A549 (cell line): ENCODE measurements at regions not wholly inside any gene's neighbourhood (a gene's known extent, or its start where the extent isn't known, plus 50 kb on each side); places are given as distances from the start of the nearest gene placed in this dataset.
A peak's percentile ranks its signal among the peaks of the same experiment; 100 is the strongest.

Source experiments
- ATAC-seq, 2 experiments: fragments of 200-7000 bp in 1 of 2; fragments of >200 bp in 1 of 2; cut with Nextera tagmentation in 1 of 2; cut with Tn5 transposase in 1 of 2; 3 replicates each; pipeline versions ENCODE4 v1.8.0 to v1.9.1; 2018 to 2020; ENCODE audit warnings: mild to moderate bottlenecking in 1 of 2, moderate library complexity in 1 of 2
- CTCF ChIA-PET: fragments of 300-600 bp; sonication (Branson Sonifier 250); formaldehyde crosslinking; extraction: SDS; loops from one replicate; lab custom pipeline; 2021; ENCODE audit warnings: antibody characterized with exemption, inconsistent platforms; lab: Yijun Ruan, JAX
- POLR2A ChIA-PET: fragments of 350-600 bp; formaldehyde crosslinking; extraction: SDS; loops from one replicate; lab custom pipeline; 2021; ENCODE audit warnings: antibody characterized with exemption, inconsistent platforms; lab: Yijun Ruan, JAX
- DNase-seq, 2 experiments: peaks; one replicate each; pipeline versions ENCODE4 v3.0.0 to v3.0.0-alpha.2; 2011 to 2016; ENCODE audit warnings: low read depth in 1 of 2, low spot score in 1 of 2
- FAIRE-seq: peaks from 2 replicates; lab custom pipeline; 2011; peaks lifted over from hg19 to GRCh38; lab: Jason Lieb, UNC
- H3K27ac ChIP-seq, 2 experiments: fragments of >200 bp; sonication (Bioruptor Twin); formaldehyde crosslinking; 3 replicates each; pipeline ENCODE4 v1.5.1; 2016 to 2017
- H3K4me1 ChIP-seq: fragments of >200 bp; sonication (Bioruptor Twin); formaldehyde crosslinking; 3 replicates; pipeline ENCODE4 v1.6.1; 2016
- H3K4me2 ChIP-seq: fragments of >200 bp; sonication (Bioruptor Twin); formaldehyde crosslinking; 3 replicates; pipeline ENCODE4 v1.6.1; 2016
- H3K4me3 ChIP-seq: fragments of >200 bp; sonication (Bioruptor Twin); formaldehyde crosslinking; 3 replicates; pipeline ENCODE4 v1.5.1; 2016
- H3K9me3 ChIP-seq: fragments of >200 bp; sonication (Bioruptor Twin); formaldehyde crosslinking; 3 replicates; pipeline ENCODE4 v1.6.1; 2016
- BCL3 ChIP-seq: fragments of >200 bp; sonication (Bioruptor Twin); formaldehyde crosslinking; IDR thresholded peaks from 3 replicates; pipeline ENCODE4 v1.6.1; 2016
- BHLHE40 ChIP-seq: IDR thresholded peaks from 2 replicates; pipeline ENCODE4 v1.6.1; 2012; ENCODE audit warnings: low read depth, low read length, inconsistent platforms
- CBX8 ChIP-seq: fragments of 200-600 bp; sonication (generic); IDR thresholded peaks from 2 replicates; pipeline ENCODE4 v1.6.1; 2016
- CTCF ChIP-seq: fragments of >200 bp; sonication (Bioruptor Twin); formaldehyde crosslinking; IDR thresholded peaks from 3 replicates; pipeline ENCODE4 v1.5.1; 2016
- E2F6 ChIP-seq: IDR thresholded peaks from 2 replicates; pipeline ENCODE4 v1.6.1; 2012; ENCODE audit warnings: low read depth, borderline replicate concordance
- ELK1 ChIP-seq: fragments of 150-350 bp; IDR thresholded peaks from 2 replicates; pipeline ENCODE4 v1.6.1; 2014; ENCODE audit warnings: low read depth, mild to moderate bottlenecking, low read length
- EP300 ChIP-seq, 2 experiments: fragments of >200 bp; sonication (Bioruptor Twin); formaldehyde crosslinking; IDR thresholded peaks; 2 replicates in 1 of 2; 3 replicates in 1 of 2; pipeline ENCODE4 v1.6.1; 2016 to 2017
- FOXS1 ChIP-seq: fragments of 250-450 bp; sonication (Bioruptor Pico); IDR thresholded peaks from 2 replicates; pipeline ENCODE4 v1.5.0; 2020; ENCODE audit warnings: mild to moderate bottlenecking, moderate library complexity
- GATA3 ChIP-seq: IDR thresholded peaks from 2 replicates; pipeline ENCODE4 v1.6.1; 2012; ENCODE audit warnings: borderline replicate concordance
- HES2 ChIP-seq: fragments of >200 bp; sonication (Bioruptor Twin); formaldehyde crosslinking; IDR thresholded peaks from 2 replicates; pipeline ENCODE4 v1.6.1; 2016
- KDM5A ChIP-seq: fragments of 200-600 bp; sonication (generic); IDR thresholded peaks from 2 replicates; pipeline ENCODE4 v1.6.1; 2016; ENCODE audit warnings: antibody characterized with exemption, mild to moderate bottlenecking
- MAFK ChIP-seq: fragments of 450-650 bp; IDR thresholded peaks from 2 replicates; pipeline ENCODE4 v1.6.1; 2014; ENCODE audit not compliant: partially characterized antibody
- NFE2L2 ChIP-seq: fragments of 150-350 bp; conservative IDR thresholded peaks from 2 replicates; pipeline ENCODE4 v1.6.1; 2014; ENCODE audit warnings: low read length
- RARB ChIP-seq: fragments of 250-450 bp; sonication (Bioruptor Pico); IDR thresholded peaks from 2 replicates; pipeline ENCODE4 v1.8.0; 2021; ENCODE audit warnings: mild to moderate bottlenecking, moderate library complexity
- RCOR1 ChIP-seq: fragments of 150-350 bp; IDR thresholded peaks from 2 replicates; pipeline ENCODE4 v1.6.1; 2014; ENCODE audit warnings: antibody characterized with exemption, low read length, low read depth
- REST ChIP-seq: fragments of 200-600 bp; sonication (generic); IDR thresholded peaks from 2 replicates; pipeline ENCODE4 v1.6.1; 2016; ENCODE audit warnings: antibody characterized with exemption, mild to moderate bottlenecking, moderate library complexity
- RFX5 ChIP-seq: fragments of 450-650 bp; IDR thresholded peaks from 2 replicates; pipeline ENCODE4 v1.7.1; 2014; ENCODE audit warnings: antibody characterized with exemption, mild to moderate bottlenecking, moderate library complexity
- RNF2 ChIP-seq: fragments of 200-600 bp; sonication (generic); IDR thresholded peaks from 2 replicates; pipeline ENCODE4 v1.6.1; 2016; ENCODE audit warnings: low read depth, mild to moderate bottlenecking, antibody characterized with exemption, moderate library complexity, borderline replicate concordance
- TFCP2L1 ChIP-seq: fragments of 250-450 bp; sonication (Bioruptor Pico); IDR thresholded peaks from 2 replicates; pipeline ENCODE4 v1.5.0; 2021; ENCODE audit warnings: mild to moderate bottlenecking
- ZC3H11A ChIP-seq: fragments of 450-650 bp; IDR thresholded peaks from 2 replicates; pipeline ENCODE4 v1.6.1; 2014; ENCODE audit warnings: antibody characterized with exemption, mild to moderate bottlenecking
- ZFP36 ChIP-seq: fragments of 450-650 bp; IDR thresholded peaks from 2 replicates; pipeline ENCODE4 v1.6.1; 2014; ENCODE audit warnings: borderline replicate concordance; ENCODE audit not compliant: partially characterized antibody
- WGBS: methylation state at CpG from one replicate; pipeline ENCODE4 v1.1.6; 2017; ENCODE audit errors: missing lambda C conversion rate; 5-methylcytosine and 5-hydroxymethylcytosine counted together

GRCh38 chr14:38824706-38825105 is 278.3 kb downstream of the SEC23A start:
- TF ChIP-seq ZFP36 (no peak), FOXS1 (no peak), KDM5A (no peak), MAFK (no peak), EP300 (IDR thresholded peaks at IDR 0.05) (no peak)
- ATAC-seq = no peak
- no peak overlapping the region for H3K4me3 ChIP-seq
- DNase-seq = no peak
- FAIRE-seq = no peak
- H3K4me2 ChIP-seq = no peak overlapping the region
- H3K4me1 ChIP-seq = no peaks in the 10 kb centered on the region
- H3K9me3 ChIP-seq = no peaks in the 10 kb centered on the region
- WGBS = 2% methylated on average over 2 of the region's 2 CpGs
- ChIA-PET CTCF (no interaction called here), POLR2A (no interaction called here)
- H3K27ac ChIP-seq = no peak overlapping the region

GRCh38 chr14:38818555-38818954 is 284.5 kb downstream of the SEC23A start:
- no peak overlapping the region for H3K27ac ChIP-seq
- H3K9me3 ChIP-seq = no peaks in the 10 kb centered on the region
- CTCF ChIA-PET = no interaction called here
- H3K4me1 ChIP-seq = no peaks in the 10 kb centered on the region
- POLR2A ChIA-PET = no interaction called here
- no peak overlapping the region for H3K4me2 ChIP-seq
- ATAC-seq (no peak), DNase-seq (no peak), FAIRE-seq (no peak)
- H3K4me3 ChIP-seq = no peak overlapping the region
- WGBS = 2% methylated on average over 1 of the region's 1 CpG
- no peak for TF ChIP-seq ELK1
- no peak for TF ChIP-seq BCL3
- no peak for TF ChIP-seq REST
- no peak for TF ChIP-seq RFX5
- no peak for TF ChIP-seq RCOR1
- TF ChIP-seq CBX8 = no peak
- TF ChIP-seq RNF2 = no peak
- TF ChIP-seq ZC3H11A = no peak
- TF ChIP-seq TFCP2L1 (CRISPR knock-in tag) = no peak
- TF ChIP-seq RARB (CRISPR knock-in tag) = no peak

- ChIA-PET POLR2A (no interaction called here), CTCF (interaction anchor here (1.0 to 1.1 kb wide), 2 partner anchors 13 to 61 kb away, joined by 3 read pairs; no protein-coding TSS in a partner anchor)
- Histone ChIP-seq H3K27ac (no peak overlapping the region), H3K4me2 (no peak overlapping the region), H3K4me3 (no peak overlapping the region), H3K4me1 (no peaks in the 10 kb centered on the region), H3K9me3 (no peaks in the 10 kb centered on the region)
- DNase-seq = peak in 1 of 2 experiments; percentile 2
- no peak for ATAC-seq
- WGBS = 39% methylated on average over 7 of the region's 7 CpGs
- FAIRE-seq = no peak
- TF ChIP-seq RCOR1 = no peak
- TF ChIP-seq GATA3 = no peak
- TF ChIP-seq BHLHE40 = no peak
- no peak for TF ChIP-seq E2F6
- no peak for TF ChIP-seq TFCP2L1 (CRISPR knock-in tag)
- TF ChIP-seq NFE2L2 = no peak
- no peak for TF ChIP-seq CTCF
- TF ChIP-seq HES2 = no peak
Observed at GRCh38 chr14:38808734-38809455, 294.1 kb downstream of the SEC23A start.
